Upper lobe of left lung (tissue), 6 donors: ENCODE measurements at regions not wholly inside any gene's neighbourhood (a gene's known extent, or its start where the extent isn't known, plus 50 kb on each side); places are given as distances from the start of the nearest gene placed in this dataset.

ENCODE experiments used
- ATAC-seq, 2 donors: fragments of 200-7000 bp; cut with Tn5 transposase; one replicate each; pipeline ENCODE4 v1.9.1; 2022; ENCODE audit warnings: mild to moderate bottlenecking in 2 of 2, moderate library complexity in 2 of 2; ENCODE audit not compliant: low FRiP score in 2 of 2
- DNase-seq, 2 donors: peaks; one replicate each; pipeline ENCODE4 v3.0.0-alpha.2; 2019 to 2020
- H3K27ac ChIP-seq, 4 donors: fragments of 200-600 bp; sonication (generic); one replicate each; pipeline ENCODE4 v1.5.1; 2016 to 2019
- H3K27me3 ChIP-seq, 4 donors: fragments of 200-600 bp; sonication (generic); one replicate each; pipeline ENCODE4 v1.5.1; 2017 to 2019
- H3K36me3 ChIP-seq, 4 donors: fragments of 200-600 bp; sonication (generic); one replicate each; pipeline ENCODE4 v1.5.1; 2016 to 2019
- H3K4me1 ChIP-seq, 4 donors: fragments of 200-600 bp; sonication (generic); one replicate each; pipeline ENCODE4 v1.5.1; 2018 to 2019
- H3K4me3 ChIP-seq, 4 donors: fragments of 200-600 bp; sonication (generic); one replicate each; pipeline ENCODE4 v1.5.1; 2017 to 2019; ENCODE audit warnings: mild to moderate bottlenecking in 2 of 4, moderate library complexity in 1 of 4
- H3K9me3 ChIP-seq, 4 donors: fragments of 200-600 bp; sonication (generic); one replicate each; pipeline ENCODE4 v1.5.1; 2018 to 2019
- EP300 ChIP-seq, 4 donors: sonication (generic); formaldehyde crosslinking; IDR thresholded peaks; one replicate each; pipeline ENCODE4 v1.5.1; 2017; ENCODE audit warnings: antibody characterized with exemption in 4 of 4, control low read depth in 2 of 4
- POLR2A ChIP-seq, 4 donors: fragments of 450-650 bp; IDR thresholded peaks; one replicate each; pipeline ENCODE4 v1.5.1; 2016 to 2017; ENCODE audit warnings: antibody characterized with exemption in 4 of 4, mild to moderate bottlenecking in 2 of 4
- POLR2AphosphoS5 ChIP-seq, 2 donors: sonication (generic); formaldehyde crosslinking; IDR thresholded peaks; one replicate each; pipeline ENCODE4 v1.5.1; 2017; ENCODE audit warnings: antibody characterized with exemption in 2 of 2
- WGBS, 2 donors: methylation state at CpG; one replicate each; pipeline ENCODE4 v1.1.5; 2017 to 2018; 5-methylcytosine and 5-hydroxymethylcytosine counted together
- TF ChIP-seq, protein P1 (sequence below), 6 experiments: fragments of 450-650 bp in 4 of 6; fragments of 200-600 bp in 2 of 6; sonication (generic) in 2 of 6; IDR thresholded peaks; one replicate each; pipeline ENCODE4 v1.5.1; 2016 to 2019; ENCODE audit warnings: antibody characterized with exemption in 6 of 6
- donor health status: DM: no; HTN: no; CAD: no; lungs with moderate emphysema.
- donor health status: DM: no; HTN: yes; CAD: no; lungs with severe emphysema.

DNA sequence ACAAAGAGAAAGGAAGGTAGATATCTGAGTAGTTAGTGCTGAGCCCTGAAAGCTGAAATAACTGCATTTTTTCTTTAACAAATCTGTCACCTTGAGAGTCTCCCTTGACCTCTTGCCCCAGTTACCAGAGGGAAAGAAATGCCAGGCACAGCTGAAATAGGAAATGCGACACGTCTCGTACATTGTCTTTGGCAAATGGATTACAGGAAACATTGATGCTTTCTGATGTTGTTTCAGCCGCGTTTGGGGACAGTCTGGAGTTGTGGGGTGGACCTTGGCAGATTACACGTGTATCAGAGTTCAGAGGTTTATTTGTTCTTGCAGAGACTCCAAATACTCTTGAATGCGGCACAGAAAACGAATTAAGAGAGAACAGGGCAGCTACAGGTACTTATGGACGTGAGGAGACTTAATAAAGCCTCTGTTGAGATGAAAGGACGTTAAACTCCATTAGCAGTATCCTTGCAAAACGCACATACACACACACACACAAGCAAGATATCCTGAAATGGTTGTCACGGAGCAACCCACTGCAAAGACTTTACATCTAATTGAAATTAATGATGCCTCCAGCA lies 272.8 kb upstream of the RORA start:
- Histone ChIP-seq H3K4me3 (no peak overlapping the region), H3K27me3 (no peaks in the 10 kb centered on the region), H3K36me3 (no peaks in the 10 kb centered on the region), H3K27ac (no peak overlapping the region), H3K9me3 (no peaks in the 10 kb centered on the region), H3K4me1 (no peaks in the 10 kb centered on the region)
- DNase-seq, result no peak
- no peak for ATAC-seq
- TF ChIP-seq, protein P1, sequence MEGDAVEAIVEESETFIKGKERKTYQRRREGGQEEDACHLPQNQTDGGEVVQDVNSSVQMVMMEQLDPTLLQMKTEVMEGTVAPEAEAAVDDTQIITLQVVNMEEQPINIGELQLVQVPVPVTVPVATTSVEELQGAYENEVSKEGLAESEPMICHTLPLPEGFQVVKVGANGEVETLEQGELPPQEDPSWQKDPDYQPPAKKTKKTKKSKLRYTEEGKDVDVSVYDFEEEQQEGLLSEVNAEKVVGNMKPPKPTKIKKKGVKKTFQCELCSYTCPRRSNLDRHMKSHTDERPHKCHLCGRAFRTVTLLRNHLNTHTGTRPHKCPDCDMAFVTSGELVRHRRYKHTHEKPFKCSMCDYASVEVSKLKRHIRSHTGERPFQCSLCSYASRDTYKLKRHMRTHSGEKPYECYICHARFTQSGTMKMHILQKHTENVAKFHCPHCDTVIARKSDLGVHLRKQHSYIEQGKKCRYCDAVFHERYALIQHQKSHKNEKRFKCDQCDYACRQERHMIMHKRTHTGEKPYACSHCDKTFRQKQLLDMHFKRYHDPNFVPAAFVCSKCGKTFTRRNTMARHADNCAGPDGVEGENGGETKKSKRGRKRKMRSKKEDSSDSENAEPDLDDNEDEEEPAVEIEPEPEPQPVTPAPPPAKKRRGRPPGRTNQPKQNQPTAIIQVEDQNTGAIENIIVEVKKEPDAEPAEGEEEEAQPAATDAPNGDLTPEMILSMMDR (IDR thresholded peaks at IDR 0.05), result no peak
- TF ChIP-seq POLR2A (IDR thresholded peaks at IDR 0.05), result no peak
- no peak for TF ChIP-seq EP300 (IDR thresholded peaks at IDR 0.05)
- no peak for TF ChIP-seq POLR2AphosphoS5 (IDR thresholded peaks at IDR 0.05)
- WGBS, 2 donors, result 43 to 44% methylated on average over 12 of the region's 12 CpGs

DNA sequence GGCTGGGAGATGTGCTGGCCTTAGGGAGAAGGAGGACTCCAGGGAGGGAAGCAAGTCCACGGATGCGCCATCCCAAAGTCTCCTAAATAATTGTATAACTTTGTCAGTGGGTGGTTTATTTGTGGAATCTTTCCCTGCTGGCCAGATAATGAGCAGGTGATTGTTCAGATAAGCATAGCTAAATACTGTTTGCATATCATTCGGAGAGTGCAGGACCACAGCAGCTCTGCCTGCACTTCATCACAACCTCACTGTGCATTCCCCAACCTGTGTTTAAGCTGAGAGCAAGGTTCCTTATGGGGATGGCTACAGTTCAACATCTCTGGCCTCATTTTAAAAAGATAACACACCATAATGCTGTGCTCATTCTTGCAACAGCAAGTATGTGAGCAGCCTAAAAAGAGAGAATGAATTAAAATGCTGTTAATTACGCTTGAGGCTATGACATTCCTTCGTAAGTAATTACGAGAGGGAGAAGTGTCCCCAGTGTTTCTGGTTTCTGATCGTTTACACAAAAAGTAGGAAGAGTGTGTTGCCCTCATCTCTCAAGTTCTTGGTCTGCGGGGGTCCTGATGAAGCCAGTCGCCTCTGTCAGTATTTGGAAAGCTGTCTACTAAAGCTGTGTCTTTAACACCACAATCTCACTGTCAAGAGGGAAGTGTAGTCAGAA lies 272.0 kb upstream of the RORA start:
- ATAC-seq (no peak), DNase-seq (no peak)
- Histone ChIP-seq H3K27ac (no peak overlapping the region), H3K4me3 (no peak overlapping the region), H3K4me1 (no peaks in the 10 kb centered on the region), H3K36me3 (no peaks in the 10 kb centered on the region), H3K27me3 (no peaks in the 10 kb centered on the region), H3K9me3 (no peaks in the 10 kb centered on the region)
- TF ChIP-seq POLR2AphosphoS5 (IDR thresholded peaks at IDR 0.05) (no peak), EP300 (IDR thresholded peaks at IDR 0.05) (no peak), POLR2A (IDR thresholded peaks at IDR 0.05) (no peak)
- TF ChIP-seq, protein P1 (IDR thresholded peaks at IDR 0.05), result no peak
- WGBS, 2 donors, result 81% methylated on average over 9 of the region's 9 CpGs

DNA sequence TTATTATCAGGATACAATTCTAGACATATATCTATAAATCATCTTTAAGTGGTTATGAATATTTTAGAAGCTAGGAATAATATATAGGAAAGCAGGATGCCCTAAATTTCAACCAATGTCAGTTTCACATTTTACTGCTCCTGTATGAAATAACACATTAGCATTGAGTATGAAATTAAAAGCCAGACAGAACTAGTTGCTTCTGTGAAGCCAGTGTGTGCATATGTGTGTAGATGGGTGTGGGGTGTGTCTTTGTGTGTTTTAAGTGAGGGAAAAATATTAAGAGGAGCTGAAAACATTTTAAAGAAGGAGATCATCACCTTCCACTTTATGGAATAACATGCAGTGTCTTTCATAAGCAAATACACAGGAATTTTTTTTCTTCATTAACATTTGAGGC lies 271.4 kb upstream of the RORA start:
- DNase-seq (no peak), ATAC-seq (no peak)
- no peaks in the 10 kb centered on the region for H3K4me1 ChIP-seq
- H3K27ac ChIP-seq, result no peak overlapping the region
- H3K36me3 ChIP-seq, result no peaks in the 10 kb centered on the region
- H3K4me3 ChIP-seq, result no peak overlapping the region
- H3K27me3 ChIP-seq, result no peaks in the 10 kb centered on the region
- TF ChIP-seq, protein P1 (IDR thresholded peaks at IDR 0.05), result no peak
- TF ChIP-seq POLR2A (IDR thresholded peaks at IDR 0.05) (no peak), POLR2AphosphoS5 (IDR thresholded peaks at IDR 0.05) (no peak), EP300 (IDR thresholded peaks at IDR 0.05) (no peak)
- no peaks in the 10 kb centered on the region for H3K9me3 ChIP-seq

DNA sequence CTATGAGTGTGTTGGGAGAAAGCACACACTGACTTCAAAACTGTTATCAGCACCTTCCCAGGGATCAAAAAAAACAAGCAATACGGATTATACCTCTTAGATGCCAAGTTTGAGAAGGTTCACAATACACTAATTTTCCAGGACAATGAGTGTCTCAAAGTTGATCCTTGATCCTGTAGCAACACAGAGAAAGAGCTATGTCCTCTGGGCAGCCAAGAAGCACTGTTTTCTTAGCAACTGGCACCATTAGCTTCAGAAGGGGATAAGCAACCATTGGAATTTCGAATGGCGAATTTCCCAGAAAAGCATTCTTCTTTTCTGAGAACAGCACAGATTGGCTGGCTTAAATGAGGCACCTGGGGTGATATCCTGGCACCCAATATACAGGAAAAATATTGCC lies 270.3 kb upstream of the RORA start:
- DNase-seq (no peak), ATAC-seq (no peak)
- H3K36me3 ChIP-seq, result no peaks in the 10 kb centered on the region
- WGBS, 2 donors, result 63 to 72% methylated on average over 3 of the region's 3 CpGs
- H3K9me3 ChIP-seq, result no peaks in the 10 kb centered on the region
- H3K4me3 ChIP-seq, result no peak overlapping the region
- H3K27me3 ChIP-seq, result no peaks in the 10 kb centered on the region
- TF ChIP-seq POLR2AphosphoS5 (IDR thresholded peaks at IDR 0.05) (no peak), EP300 (IDR thresholded peaks at IDR 0.05) (no peak), POLR2A (IDR thresholded peaks at IDR 0.05) (no peak)
- TF ChIP-seq, protein P1 (IDR thresholded peaks at IDR 0.05), result no peak
- no peaks in the 10 kb centered on the region for H3K4me1 ChIP-seq
- H3K27ac ChIP-seq, result no peak overlapping the region

DNA sequence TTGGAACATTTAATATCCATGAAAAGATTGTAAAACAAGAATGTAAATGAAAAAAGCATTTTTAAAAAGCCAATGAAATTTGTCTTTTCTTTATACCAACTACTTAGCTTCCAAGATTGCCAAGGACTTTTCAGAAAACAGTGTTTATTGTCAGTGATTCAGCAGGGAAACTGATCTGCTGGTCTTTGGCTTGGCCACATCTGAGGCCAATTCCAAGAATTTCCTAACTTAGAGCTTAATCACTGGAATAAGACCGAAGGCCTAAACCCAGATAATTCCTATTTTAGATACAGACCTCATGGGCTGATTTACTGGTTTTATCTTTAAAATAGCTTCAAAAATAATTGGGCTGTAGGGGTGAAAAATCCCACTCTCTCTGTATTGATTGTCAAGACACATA lies 260.5 kb upstream of the RORA start:
- H3K36me3 ChIP-seq, result no peaks in the 10 kb centered on the region
- no peaks in the 10 kb centered on the region for H3K27me3 ChIP-seq
- no peak overlapping the region for H3K4me3 ChIP-seq
- DNase-seq (no peak), ATAC-seq (no peak)
- no peak overlapping the region for H3K27ac ChIP-seq
- 71 to 74% methylated on average over 1 of the region's 1 CpG for WGBS, 2 donors
- no peaks in the 10 kb centered on the region for H3K9me3 ChIP-seq
- TF ChIP-seq, protein P1 (IDR thresholded peaks at IDR 0.05), result no peak
- TF ChIP-seq EP300 (IDR thresholded peaks at IDR 0.05) (no peak), POLR2AphosphoS5 (IDR thresholded peaks at IDR 0.05) (no peak), POLR2A (IDR thresholded peaks at IDR 0.05) (no peak)
- no peaks in the 10 kb centered on the region for H3K4me1 ChIP-seq
